Astrocyte (in vitro differentiated cells and primary cell): ENCODE measurements at regions not wholly inside any gene's neighbourhood (a gene's known extent, or its start where the extent isn't known, plus 50 kb on each side); places are given as distances from the start of the nearest gene placed in this dataset.

Experiments used
- DNase-seq: peaks from one replicate; pipeline ENCODE4 v3.0.0-alpha.2; 2010; ENCODE audit warnings: low read depth
- FAIRE-seq: peaks from 2 replicates; lab custom pipeline; 2011; peaks lifted over from hg19 to GRCh38; lab: Jason Lieb, UNC
- H2AFZ ChIP-seq: 2 replicates; pipeline ENCODE4 v1.6.0; 2012; ENCODE audit warnings: low read depth, low read length, inconsistent platforms
- H3K27ac ChIP-seq: 2 replicates; pipeline ENCODE4 v1.5.1; 2011; ENCODE audit warnings: low read depth, low read length, inconsistent platforms
- H3K27me3 ChIP-seq: 2 replicates; pipeline ENCODE4 v1.6.0; 2011; ENCODE audit warnings: low read length, inconsistent platforms; ENCODE audit not compliant: insufficient read depth
- H3K36me3 ChIP-seq: 2 replicates; pipeline ENCODE4 v1.5.1; 2011; ENCODE audit warnings: low read length, inconsistent platforms; ENCODE audit not compliant: insufficient read depth
- H3K4me1 ChIP-seq: 2 replicates; pipeline ENCODE4 v1.5.1; 2011; ENCODE audit warnings: low read length, inconsistent platforms; ENCODE audit not compliant: insufficient read depth
- H3K4me2 ChIP-seq: 2 replicates; pipeline ENCODE4 v1.6.0; 2012; ENCODE audit warnings: low read length, inconsistent platforms
- H3K4me3 ChIP-seq: 2 replicates; pipeline ENCODE4 v1.5.1; 2011; ENCODE audit warnings: low read depth, mild to moderate bottlenecking, low read length, inconsistent platforms; ENCODE audit not compliant: insufficient read depth
- H3K79me2 ChIP-seq: 2 replicates; pipeline ENCODE4 v1.6.0; 2012; ENCODE audit warnings: mild to moderate bottlenecking, low read length, inconsistent platforms; ENCODE audit not compliant: insufficient read depth
- H3K9ac ChIP-seq: 2 replicates; pipeline ENCODE4 v1.6.0; 2012; ENCODE audit warnings: mild to moderate bottlenecking, low read length, inconsistent platforms
- H3K9me3 ChIP-seq: 2 replicates; pipeline ENCODE4 v1.5.1; 2012; ENCODE audit warnings: low read depth, mild to moderate bottlenecking, low read length, inconsistent platforms; ENCODE audit not compliant: insufficient read depth
- H4K20me1 ChIP-seq: 2 replicates; pipeline ENCODE4 v1.6.0; 2012; ENCODE audit warnings: low read length, inconsistent platforms; ENCODE audit not compliant: insufficient read depth
- H3K27ac Mint-ChIP-seq: one replicate; pipeline ENCODE4 v1.8.0; 2021; ENCODE audit warnings: mild to moderate bottlenecking, mixed read lengths; ENCODE audit not compliant: unreplicated experiment
- H3K27me3 Mint-ChIP-seq: one replicate; pipeline ENCODE4 v1.8.0; 2021; ENCODE audit warnings: low read depth, mixed read lengths; ENCODE audit not compliant: unreplicated experiment
- H3K36me3 Mint-ChIP-seq: one replicate; pipeline ENCODE4 v1.8.0; 2021; ENCODE audit warnings: low read depth, mixed read lengths; ENCODE audit not compliant: unreplicated experiment
- H3K4me1 Mint-ChIP-seq: one replicate; pipeline ENCODE4 v1.8.0; 2021; ENCODE audit warnings: low read depth, mixed read lengths; ENCODE audit not compliant: unreplicated experiment
- H3K4me3 Mint-ChIP-seq: one replicate; pipeline ENCODE4 v1.8.0; 2021; ENCODE audit warnings: mild to moderate bottlenecking, moderate library complexity, mixed read lengths; ENCODE audit not compliant: unreplicated experiment
- H3K9me3 Mint-ChIP-seq: one replicate; pipeline ENCODE4 v1.8.0; 2021; ENCODE audit warnings: mild to moderate bottlenecking, mixed read lengths; ENCODE audit not compliant: unreplicated experiment
- EZH2 ChIP-seq: IDR thresholded peaks from 2 replicates; pipeline ENCODE4 v1.6.1; 2012; ENCODE audit warnings: mild to moderate bottlenecking, low read length, inconsistent platforms; ENCODE audit not compliant: insufficient read depth
- TF ChIP-seq, protein P1 (sequence below): IDR thresholded peaks from 2 replicates; pipeline ENCODE4 v1.5.1; 2011; ENCODE audit warnings: low read depth, mild to moderate bottlenecking, inconsistent platforms, low read length, moderate library complexity; ENCODE audit not compliant: insufficient read depth

GRCh38 chr2:144014103-144014502 is 505.8 kb downstream of the ZEB2 start:
- TF ChIP-seq EZH2, result no peak
- TF ChIP-seq, protein P1, sequence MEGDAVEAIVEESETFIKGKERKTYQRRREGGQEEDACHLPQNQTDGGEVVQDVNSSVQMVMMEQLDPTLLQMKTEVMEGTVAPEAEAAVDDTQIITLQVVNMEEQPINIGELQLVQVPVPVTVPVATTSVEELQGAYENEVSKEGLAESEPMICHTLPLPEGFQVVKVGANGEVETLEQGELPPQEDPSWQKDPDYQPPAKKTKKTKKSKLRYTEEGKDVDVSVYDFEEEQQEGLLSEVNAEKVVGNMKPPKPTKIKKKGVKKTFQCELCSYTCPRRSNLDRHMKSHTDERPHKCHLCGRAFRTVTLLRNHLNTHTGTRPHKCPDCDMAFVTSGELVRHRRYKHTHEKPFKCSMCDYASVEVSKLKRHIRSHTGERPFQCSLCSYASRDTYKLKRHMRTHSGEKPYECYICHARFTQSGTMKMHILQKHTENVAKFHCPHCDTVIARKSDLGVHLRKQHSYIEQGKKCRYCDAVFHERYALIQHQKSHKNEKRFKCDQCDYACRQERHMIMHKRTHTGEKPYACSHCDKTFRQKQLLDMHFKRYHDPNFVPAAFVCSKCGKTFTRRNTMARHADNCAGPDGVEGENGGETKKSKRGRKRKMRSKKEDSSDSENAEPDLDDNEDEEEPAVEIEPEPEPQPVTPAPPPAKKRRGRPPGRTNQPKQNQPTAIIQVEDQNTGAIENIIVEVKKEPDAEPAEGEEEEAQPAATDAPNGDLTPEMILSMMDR, result no peak
- Histone ChIP-seq H3K27ac (no peak overlapping the region), H3K9me3 (no peaks in the 10 kb centered on the region), H3K4me1 (peaks cover 3% of the 10 kb centered on the region), H3K9ac (no peak overlapping the region), H2AFZ (no peak overlapping the region), H3K36me3 (no peaks in the 10 kb centered on the region), H3K27me3 (no peaks in the 10 kb centered on the region), H4K20me1 (no peaks in the 10 kb centered on the region), H3K79me2 (no peaks in the 10 kb centered on the region), H3K4me3 (no peak overlapping the region), H3K4me2 (no peak overlapping the region)
- FAIRE-seq (no peak), DNase-seq (no peak)
- H3K36me3 Mint-ChIP-seq, result no peaks in the 10 kb centered on the region
- H3K9me3 Mint-ChIP-seq, result peaks cover 3% of the 10 kb centered on the region
- H3K27me3 Mint-ChIP-seq, result no peaks in the 10 kb centered on the region
- H3K4me1 Mint-ChIP-seq, result peaks cover 10% of the 10 kb centered on the region
- no peak overlapping the region for H3K27ac Mint-ChIP-seq
- no peak overlapping the region for H3K4me3 Mint-ChIP-seq

DNA sequence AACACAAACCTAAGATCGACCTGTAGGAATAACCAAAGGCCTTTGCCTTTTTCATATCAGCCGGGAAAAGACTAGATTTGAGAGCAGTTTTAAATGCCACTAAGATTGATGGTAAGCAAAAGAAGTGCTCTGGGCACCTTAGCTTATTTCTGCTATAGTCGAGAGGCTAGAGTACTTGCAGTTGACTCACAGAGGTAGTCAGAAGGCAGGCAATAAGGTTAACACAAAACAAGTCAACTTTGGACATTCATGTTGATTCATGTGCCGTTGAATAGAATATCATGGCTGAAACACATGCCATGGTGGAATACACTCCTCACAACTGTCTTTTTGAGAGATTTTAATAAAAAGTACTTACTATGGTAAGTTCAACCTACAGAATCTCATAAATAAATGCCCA is 507.6 kb downstream of the ZEB2 start:
- no peak overlapping the region for H2AFZ ChIP-seq
- Mint-ChIP-seq H3K36me3 (no peaks in the 10 kb centered on the region), H3K27me3 (no peaks in the 10 kb centered on the region), H3K27ac (no peak overlapping the region), H3K4me3 (no peak overlapping the region), H3K4me1 (peaks cover 10% of the 10 kb centered on the region), H3K9me3 (peaks cover 3% of the 10 kb centered on the region)
- no peak overlapping the region for H3K4me3 ChIP-seq
- H3K9me3 ChIP-seq, result no peaks in the 10 kb centered on the region
- no peak overlapping the region for H3K27ac ChIP-seq
- H3K79me2 ChIP-seq, result no peaks in the 10 kb centered on the region
- no peaks in the 10 kb centered on the region for H4K20me1 ChIP-seq
- H3K4me2 ChIP-seq, result no peak overlapping the region
- H3K27me3 ChIP-seq, result no peaks in the 10 kb centered on the region
- DNase-seq, result no peak
- no peak overlapping the region for H3K9ac ChIP-seq
- H3K36me3 ChIP-seq, result no peaks in the 10 kb centered on the region
- H3K4me1 ChIP-seq, result peaks cover 3% of the 10 kb centered on the region
- no peak for FAIRE-seq
- no peak for TF ChIP-seq EZH2
- TF ChIP-seq, protein P1, result no peak

- Histone ChIP-seq H3K4me2 (no peak overlapping the region), H2AFZ (no peak overlapping the region), H3K4me1 (peaks cover 3% of the 10 kb centered on the region), H3K79me2 (no peaks in the 10 kb centered on the region), H3K27ac (no peak overlapping the region), H4K20me1 (no peaks in the 10 kb centered on the region), H3K4me3 (no peak overlapping the region), H3K9me3 (no peaks in the 10 kb centered on the region), H3K9ac (no peak overlapping the region), H3K27me3 (no peaks in the 10 kb centered on the region), H3K36me3 (no peaks in the 10 kb centered on the region)
- H3K27me3 Mint-ChIP-seq, result no peaks in the 10 kb centered on the region
- H3K9me3 Mint-ChIP-seq, result peaks cover 3% of the 10 kb centered on the region
- H3K4me3 Mint-ChIP-seq, result no peak overlapping the region
- H3K27ac Mint-ChIP-seq, result no peak overlapping the region
- H3K4me1 Mint-ChIP-seq, result peaks cover 10% of the 10 kb centered on the region
- DNase-seq (no peak), FAIRE-seq (no peak)
- no peak for TF ChIP-seq EZH2
- TF ChIP-seq, protein P1, result no peak
- H3K36me3 Mint-ChIP-seq, result no peaks in the 10 kb centered on the region
Measured at GRCh38 chr2:144011553-144011952, 508.4 kb downstream of the ZEB2 start.
